ENCODE measurements at regions not wholly inside any gene's neighbourhood (a gene's known extent, or its start where the extent isn't known, plus 50 kb on each side); places are given as distances from the start of the nearest gene placed in this dataset.

DNA sequence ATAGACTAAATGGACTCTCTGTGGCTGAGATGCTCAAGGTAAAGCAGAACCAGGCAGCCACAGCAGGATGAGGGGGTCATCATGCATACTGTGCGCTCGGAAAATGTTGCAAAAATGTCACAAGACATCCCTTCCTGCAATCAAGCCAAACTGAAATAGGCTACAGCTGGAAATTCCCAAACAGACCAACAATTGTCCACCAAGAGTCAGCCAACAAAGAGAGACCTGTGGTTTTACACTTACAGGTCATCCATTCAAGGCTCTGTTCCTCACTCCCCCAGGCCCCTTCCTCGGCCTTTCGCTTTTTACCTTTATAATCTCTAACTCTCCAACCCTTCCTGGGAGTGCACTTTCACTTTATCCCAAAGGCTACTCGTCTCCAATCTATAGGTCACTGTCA lies 1066.9 kb downstream of the TSN start:
- TF ChIP-seq POLR2AphosphoS5 (IDR thresholded peaks at IDR 0.05; ENCODE audit: control insufficient read depth, insufficient read depth, low read depth, low read length) (no peak), FOXA1 (IDR thresholded peaks at IDR 0.05; ENCODE audit: borderline replicate concordance) (no peak), ZNF143 (CRISPR knock-in tag; IDR thresholded peaks at IDR 0.05) (no peak), EWSR1 (IDR thresholded peaks at IDR 0.05; ENCODE audit: borderline replicate concordance, low read depth, partially characterized antibody) (no peak), HCFC1 (IDR thresholded peaks at IDR 0.05; ENCODE audit: low read depth, low read length) (no peak), GATA2 (CRISPR knock-in tag; IDR thresholded peaks at IDR 0.05) (no peak), ZNF408 (CRISPR knock-in tag; IDR thresholded peaks at IDR 0.05; ENCODE audit: low read depth) (no peak), EP300 (IDR thresholded peaks at IDR 0.05; ENCODE audit: low read length) (no peak), U2AF1 (optimal IDR thresholded peaks at IDR 0.05; ENCODE audit: low read depth, low read length) (no peak)
- TF ChIP-seq, protein P1, sequence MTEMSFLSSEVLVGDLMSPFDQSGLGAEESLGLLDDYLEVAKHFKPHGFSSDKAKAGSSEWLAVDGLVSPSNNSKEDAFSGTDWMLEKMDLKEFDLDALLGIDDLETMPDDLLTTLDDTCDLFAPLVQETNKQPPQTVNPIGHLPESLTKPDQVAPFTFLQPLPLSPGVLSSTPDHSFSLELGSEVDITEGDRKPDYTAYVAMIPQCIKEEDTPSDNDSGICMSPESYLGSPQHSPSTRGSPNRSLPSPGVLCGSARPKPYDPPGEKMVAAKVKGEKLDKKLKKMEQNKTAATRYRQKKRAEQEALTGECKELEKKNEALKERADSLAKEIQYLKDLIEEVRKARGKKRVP (CRISPR knock-in tag; IDR thresholded peaks at IDR 0.05): no peak
- TF ChIP-seq, protein P2, sequence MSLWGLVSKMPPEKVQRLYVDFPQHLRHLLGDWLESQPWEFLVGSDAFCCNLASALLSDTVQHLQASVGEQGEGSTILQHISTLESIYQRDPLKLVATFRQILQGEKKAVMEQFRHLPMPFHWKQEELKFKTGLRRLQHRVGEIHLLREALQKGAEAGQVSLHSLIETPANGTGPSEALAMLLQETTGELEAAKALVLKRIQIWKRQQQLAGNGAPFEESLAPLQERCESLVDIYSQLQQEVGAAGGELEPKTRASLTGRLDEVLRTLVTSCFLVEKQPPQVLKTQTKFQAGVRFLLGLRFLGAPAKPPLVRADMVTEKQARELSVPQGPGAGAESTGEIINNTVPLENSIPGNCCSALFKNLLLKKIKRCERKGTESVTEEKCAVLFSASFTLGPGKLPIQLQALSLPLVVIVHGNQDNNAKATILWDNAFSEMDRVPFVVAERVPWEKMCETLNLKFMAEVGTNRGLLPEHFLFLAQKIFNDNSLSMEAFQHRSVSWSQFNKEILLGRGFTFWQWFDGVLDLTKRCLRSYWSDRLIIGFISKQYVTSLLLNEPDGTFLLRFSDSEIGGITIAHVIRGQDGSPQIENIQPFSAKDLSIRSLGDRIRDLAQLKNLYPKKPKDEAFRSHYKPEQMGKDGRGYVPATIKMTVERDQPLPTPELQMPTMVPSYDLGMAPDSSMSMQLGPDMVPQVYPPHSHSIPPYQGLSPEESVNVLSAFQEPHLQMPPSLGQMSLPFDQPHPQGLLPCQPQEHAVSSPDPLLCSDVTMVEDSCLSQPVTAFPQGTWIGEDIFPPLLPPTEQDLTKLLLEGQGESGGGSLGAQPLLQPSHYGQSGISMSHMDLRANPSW (CRISPR knock-in tag; IDR thresholded peaks at IDR 0.05): no peak
- TF ChIP-seq, protein P3, sequence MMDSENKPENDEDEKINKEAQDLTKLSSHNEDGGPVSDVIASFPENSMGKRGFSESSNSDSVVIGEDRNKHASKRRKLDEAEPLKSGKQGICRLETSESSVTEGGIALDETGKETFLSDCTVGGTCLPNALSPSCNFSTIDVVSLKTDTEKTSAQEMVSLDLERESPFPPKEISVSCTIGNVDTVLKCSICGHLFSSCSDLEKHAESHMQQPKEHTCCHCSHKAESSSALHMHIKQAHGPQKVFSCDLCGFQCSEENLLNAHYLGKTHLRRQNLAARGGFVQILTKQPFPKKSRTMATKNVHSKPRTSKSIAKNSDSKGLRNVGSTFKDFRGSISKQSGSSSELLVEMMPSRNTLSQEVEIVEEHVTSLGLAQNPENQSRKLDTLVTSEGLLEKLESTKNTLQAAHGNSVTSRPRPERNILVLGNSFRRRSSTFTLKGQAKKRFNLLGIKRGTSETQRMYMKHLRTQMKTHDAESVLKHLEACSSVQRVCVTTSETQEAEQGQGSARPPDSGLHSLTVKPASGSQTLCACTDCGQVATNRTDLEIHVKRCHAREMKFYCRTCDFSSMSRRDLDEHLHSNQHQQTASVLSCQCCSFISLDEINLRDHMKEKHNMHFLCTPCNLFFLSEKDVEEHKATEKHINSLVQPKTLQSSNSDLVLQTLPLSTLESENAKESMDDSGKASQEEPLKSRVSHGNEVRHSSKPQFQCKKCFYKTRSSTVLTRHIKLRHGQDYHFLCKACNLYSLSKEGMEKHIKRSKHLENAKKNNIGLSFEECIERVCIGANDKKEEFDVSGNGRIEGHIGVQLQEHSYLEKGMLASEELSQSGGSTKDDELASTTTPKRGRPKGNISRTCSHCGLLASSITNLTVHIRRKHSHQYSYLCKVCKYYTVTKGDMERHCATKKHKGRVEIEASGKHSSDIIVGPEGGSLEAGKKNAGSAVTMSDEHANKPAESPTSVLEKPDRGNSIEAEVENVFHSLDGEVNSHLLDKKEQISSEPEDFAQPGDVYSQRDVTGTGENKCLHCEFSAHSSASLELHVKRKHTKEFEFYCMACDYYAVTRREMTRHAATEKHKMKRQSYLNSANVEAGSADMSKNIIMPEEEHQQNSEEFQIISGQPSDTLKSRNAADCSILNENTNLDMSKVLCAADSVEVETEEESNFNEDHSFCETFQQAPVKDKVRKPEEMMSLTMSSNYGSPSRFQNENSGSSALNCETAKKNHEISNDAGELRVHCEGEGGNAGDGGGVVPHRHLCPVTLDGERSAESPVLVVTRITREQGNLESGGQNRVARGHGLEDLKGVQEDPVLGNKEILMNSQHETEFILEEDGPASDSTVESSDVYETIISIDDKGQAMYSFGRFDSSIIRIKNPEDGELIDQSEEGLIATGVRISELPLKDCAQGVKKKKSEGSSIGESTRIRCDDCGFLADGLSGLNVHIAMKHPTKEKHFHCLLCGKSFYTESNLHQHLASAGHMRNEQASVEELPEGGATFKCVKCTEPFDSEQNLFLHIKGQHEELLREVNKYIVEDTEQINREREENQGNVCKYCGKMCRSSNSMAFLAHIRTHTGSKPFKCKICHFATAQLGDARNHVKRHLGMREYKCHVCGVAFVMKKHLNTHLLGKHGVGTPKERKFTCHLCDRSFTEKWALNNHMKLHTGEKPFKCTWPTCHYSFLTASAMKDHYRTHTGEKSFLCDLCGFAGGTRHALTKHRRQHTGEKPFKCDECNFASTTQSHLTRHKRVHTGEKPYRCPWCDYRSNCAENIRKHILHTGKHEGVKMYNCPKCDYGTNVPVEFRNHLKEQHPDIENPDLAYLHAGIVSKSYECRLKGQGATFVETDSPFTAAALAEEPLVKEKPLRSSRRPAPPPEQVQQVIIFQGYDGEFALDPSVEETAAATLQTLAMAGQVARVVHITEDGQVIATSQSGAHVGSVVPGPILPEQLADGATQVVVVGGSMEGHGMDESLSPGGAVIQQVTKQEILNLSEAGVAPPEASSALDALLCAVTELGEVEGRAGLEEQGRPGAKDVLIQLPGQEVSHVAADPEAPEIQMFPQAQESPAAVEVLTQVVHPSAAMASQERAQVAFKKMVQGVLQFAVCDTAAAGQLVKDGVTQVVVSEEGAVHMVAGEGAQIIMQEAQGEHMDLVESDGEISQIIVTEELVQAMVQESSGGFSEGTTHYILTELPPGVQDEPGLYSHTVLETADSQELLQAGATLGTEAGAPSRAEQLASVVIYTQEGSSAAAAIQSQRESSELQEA (IDR thresholded peaks at IDR 0.05; ENCODE audit: low read depth): no peak
- TF ChIP-seq, protein P4, sequence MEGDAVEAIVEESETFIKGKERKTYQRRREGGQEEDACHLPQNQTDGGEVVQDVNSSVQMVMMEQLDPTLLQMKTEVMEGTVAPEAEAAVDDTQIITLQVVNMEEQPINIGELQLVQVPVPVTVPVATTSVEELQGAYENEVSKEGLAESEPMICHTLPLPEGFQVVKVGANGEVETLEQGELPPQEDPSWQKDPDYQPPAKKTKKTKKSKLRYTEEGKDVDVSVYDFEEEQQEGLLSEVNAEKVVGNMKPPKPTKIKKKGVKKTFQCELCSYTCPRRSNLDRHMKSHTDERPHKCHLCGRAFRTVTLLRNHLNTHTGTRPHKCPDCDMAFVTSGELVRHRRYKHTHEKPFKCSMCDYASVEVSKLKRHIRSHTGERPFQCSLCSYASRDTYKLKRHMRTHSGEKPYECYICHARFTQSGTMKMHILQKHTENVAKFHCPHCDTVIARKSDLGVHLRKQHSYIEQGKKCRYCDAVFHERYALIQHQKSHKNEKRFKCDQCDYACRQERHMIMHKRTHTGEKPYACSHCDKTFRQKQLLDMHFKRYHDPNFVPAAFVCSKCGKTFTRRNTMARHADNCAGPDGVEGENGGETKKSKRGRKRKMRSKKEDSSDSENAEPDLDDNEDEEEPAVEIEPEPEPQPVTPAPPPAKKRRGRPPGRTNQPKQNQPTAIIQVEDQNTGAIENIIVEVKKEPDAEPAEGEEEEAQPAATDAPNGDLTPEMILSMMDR (IDR thresholded peaks at IDR 0.05 in 2 of 3, conservative IDR thresholded peaks at IDR 0.05 in 1 of 3; ENCODE audit: insufficient read depth in 2 of 3, low read depth in 1 of 3, low read length in 3 of 3): no peak
